HFF-Myc (cell line): ENCODE measurements at regions not wholly inside any gene's neighbourhood (a gene's known extent, or its start where the extent isn't known, plus 50 kb on each side); places are given as distances from the start of the nearest gene placed in this dataset.

Source experiments
- DNase-seq: peaks from one replicate; pipeline ENCODE4 v3.0.0-alpha.2; 2011; ENCODE audit warnings: low read depth; ENCODE audit errors: extremely low read depth
- H3K4me3 ChIP-seq: replicated peaks from 2 replicates; pipeline ENCODE4 v1.5.1; 2011; ENCODE audit warnings: low read depth, mild to moderate bottlenecking, control low read depth, low read length
- TF ChIP-seq, protein P1 (sequence below): IDR thresholded peaks from 2 replicates; pipeline ENCODE4 v1.5.1; 2012; ENCODE audit warnings: mild to moderate bottlenecking, low read depth, low read length, control low read depth; ENCODE audit errors: missing control alignments

GRCh38 chr3:6249679-6250078 is 611.2 kb upstream of the GRM7 start:
- TF ChIP-seq, protein P1, sequence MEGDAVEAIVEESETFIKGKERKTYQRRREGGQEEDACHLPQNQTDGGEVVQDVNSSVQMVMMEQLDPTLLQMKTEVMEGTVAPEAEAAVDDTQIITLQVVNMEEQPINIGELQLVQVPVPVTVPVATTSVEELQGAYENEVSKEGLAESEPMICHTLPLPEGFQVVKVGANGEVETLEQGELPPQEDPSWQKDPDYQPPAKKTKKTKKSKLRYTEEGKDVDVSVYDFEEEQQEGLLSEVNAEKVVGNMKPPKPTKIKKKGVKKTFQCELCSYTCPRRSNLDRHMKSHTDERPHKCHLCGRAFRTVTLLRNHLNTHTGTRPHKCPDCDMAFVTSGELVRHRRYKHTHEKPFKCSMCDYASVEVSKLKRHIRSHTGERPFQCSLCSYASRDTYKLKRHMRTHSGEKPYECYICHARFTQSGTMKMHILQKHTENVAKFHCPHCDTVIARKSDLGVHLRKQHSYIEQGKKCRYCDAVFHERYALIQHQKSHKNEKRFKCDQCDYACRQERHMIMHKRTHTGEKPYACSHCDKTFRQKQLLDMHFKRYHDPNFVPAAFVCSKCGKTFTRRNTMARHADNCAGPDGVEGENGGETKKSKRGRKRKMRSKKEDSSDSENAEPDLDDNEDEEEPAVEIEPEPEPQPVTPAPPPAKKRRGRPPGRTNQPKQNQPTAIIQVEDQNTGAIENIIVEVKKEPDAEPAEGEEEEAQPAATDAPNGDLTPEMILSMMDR, result no peak
- no peak for DNase-seq
- no peak overlapping the region for H3K4me3 ChIP-seq

GRCh38 chr3:6250167-6250566 is 610.7 kb upstream of the GRM7 start:
- TF ChIP-seq, protein P1, result no peak
- no peak overlapping the region for H3K4me3 ChIP-seq
- no peak for DNase-seq

DNA sequence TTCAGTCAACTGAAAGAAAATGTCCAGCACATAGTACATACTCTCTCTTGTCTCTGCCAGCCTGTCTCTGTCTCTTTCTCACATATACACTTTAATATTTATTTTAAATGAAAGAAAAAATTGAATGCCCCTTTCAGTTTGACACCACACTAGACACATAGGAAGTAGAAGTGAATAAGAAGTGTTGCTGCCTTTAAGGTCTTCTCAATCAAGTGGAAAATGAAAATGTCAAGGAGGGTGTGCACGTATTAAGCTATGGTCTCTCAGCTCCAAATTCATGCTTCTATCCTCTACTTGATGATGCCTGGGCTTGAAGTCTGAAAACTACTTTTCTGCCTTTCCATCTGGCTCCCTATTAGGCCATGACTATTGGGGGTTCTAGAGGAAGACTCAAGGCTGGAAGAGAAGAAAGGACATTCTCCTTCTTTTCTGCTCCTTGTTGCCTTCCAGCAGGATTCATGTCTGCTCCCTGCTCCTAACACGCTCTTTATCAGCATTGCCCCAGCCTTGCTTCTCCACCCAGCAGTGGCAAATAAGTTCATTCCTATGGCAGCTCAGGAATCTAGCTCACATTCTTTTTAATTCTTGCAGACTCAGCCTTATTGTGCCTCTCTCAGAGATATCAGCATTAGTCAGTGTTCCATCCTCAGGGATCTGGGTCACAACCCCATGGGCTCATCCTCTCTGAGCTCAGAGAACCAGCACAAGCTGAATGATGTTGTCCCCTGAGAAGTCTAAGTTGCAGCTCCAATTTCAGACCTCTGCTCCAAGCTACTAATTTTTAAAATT is 609.1 kb upstream of the GRM7 start:
- H3K4me3 ChIP-seq, result no peak overlapping the region
- TF ChIP-seq, protein P1, result no peak
- no peak for DNase-seq

DNA sequence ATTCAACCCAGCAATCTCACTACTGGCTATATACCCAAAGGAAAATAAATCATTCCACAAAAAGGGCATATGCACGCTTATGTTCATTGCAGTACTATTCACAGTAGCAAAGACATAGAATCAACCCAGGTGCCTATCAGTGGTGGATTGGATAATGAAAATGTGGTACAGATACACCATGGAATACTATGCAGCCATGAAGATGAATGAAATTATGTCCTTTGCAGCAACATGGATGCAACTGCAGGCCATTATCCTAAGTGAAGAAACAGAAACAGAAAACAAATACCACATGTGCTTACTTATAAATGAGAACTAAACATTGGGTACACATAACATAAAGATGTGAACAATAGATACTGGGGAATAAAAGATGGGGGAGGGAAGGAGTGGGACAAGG is 606.4 kb upstream of the GRM7 start:
- TF ChIP-seq, protein P1, result no peak
- no peak overlapping the region for H3K4me3 ChIP-seq
- DNase-seq, result no peak

- DNase-seq, result no peak
- TF ChIP-seq, protein P1, result no peak
- H3K4me3 ChIP-seq, result no peak overlapping the region
These were observed 605.7 kb upstream of the GRM7 start for GRCh38 chr3:6255229-6255628.

- H3K4me3 ChIP-seq, result no peak overlapping the region
- DNase-seq, result no peak
- TF ChIP-seq, protein P1, result no peak
These were observed 600.2 kb upstream of the GRM7 start for GRCh38 chr3:6260551-6261191.

DNA sequence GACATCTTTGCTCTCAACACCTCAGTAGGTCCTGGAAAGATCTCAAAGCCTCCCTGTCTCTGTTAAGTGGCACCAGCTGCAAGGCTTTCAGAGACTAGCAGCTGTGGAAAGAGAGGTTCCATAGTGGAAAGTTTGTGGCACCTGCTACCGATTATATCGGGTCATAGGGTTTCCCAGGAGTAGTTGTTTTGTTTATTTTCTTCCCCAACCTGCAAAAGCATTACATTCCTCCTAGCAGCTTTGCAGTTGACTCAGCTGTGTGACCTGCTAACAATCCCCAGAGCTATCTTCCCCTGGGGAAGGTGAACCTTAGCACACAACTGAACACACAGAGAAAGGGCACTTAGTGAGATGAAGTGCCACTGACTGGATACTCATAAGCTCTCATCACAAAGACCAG is 598.9 kb upstream of the GRM7 start:
- DNase-seq, result no peak
- TF ChIP-seq, protein P1, result no peak
- no peak overlapping the region for H3K4me3 ChIP-seq
